Stimulated activated CD4-positive, alpha-beta T cell treated with anti-CD3 and anti-CD28 coated beads, Interleukin-4, amount 100 ng/mL, for 4 hours (primary cell): ENCODE measurements at regions not wholly inside any gene's neighbourhood (a gene's known extent, or its start where the extent isn't known, plus 50 kb on each side); places are given as distances from the start of the nearest gene placed in this dataset.

Experiments
- DNase-seq, 2 experiments: peaks; one replicate each; pipeline ENCODE4 v3.0.0-alpha.2; 2020

- no peak for DNase-seq
These were observed 432.7 kb downstream of the SLITRK5 start for GRCh38 chr13:88103824-88104223.

GRCh38 chr13:88104576-88104975 lies 433.4 kb downstream of the SLITRK5 start:
- DNase-seq: no peak

GRCh38 chr13:88107570-88107969 lies 436.4 kb downstream of the SLITRK5 start:
- no peak for DNase-seq

- DNase-seq: no peak
These were observed 441.4 kb downstream of the SLITRK5 start for GRCh38 chr13:88112526-88112925.

- DNase-seq: no peak
These were observed 444.8 kb downstream of the SLITRK5 start for GRCh38 chr13:88115976-88116375.

- no peak for DNase-seq
These were observed 447.8 kb downstream of the SLITRK5 start for GRCh38 chr13:88118952-88119351.

GRCh38 chr13:88124142-88124541 lies 453.0 kb downstream of the SLITRK5 start:
- DNase-seq: no peak

- DNase-seq: no peak
These were observed 453.9 kb downstream of the SLITRK5 start for GRCh38 chr13:88125055-88125454.

GRCh38 chr13:88136098-88136790 lies 465.1 kb downstream of the SLITRK5 start:
- DNase-seq: no peak

GRCh38 chr13:88142653-88143052 lies 471.5 kb downstream of the SLITRK5 start:
- DNase-seq: no peak

GRCh38 chr13:88144580-88144979 lies 473.4 kb downstream of the SLITRK5 start:
- no peak for DNase-seq

GRCh38 chr13:88153353-88153752 lies 482.2 kb downstream of the SLITRK5 start:
- no peak for DNase-seq

- DNase-seq: no peak
These were observed 482.8 kb downstream of the SLITRK5 start for GRCh38 chr13:88154001-88154400.

- no peak for DNase-seq
These were observed 491.0 kb downstream of the SLITRK5 start for GRCh38 chr13:88162076-88162702.

- DNase-seq: no peak
These were observed 505.1 kb downstream of the SLITRK5 start for GRCh38 chr13:88176231-88176630.

- no peak for DNase-seq
These were observed 512.3 kb downstream of the SLITRK5 start for GRCh38 chr13:88183440-88183839.

GRCh38 chr13:88188986-88189385 lies 517.8 kb downstream of the SLITRK5 start:
- DNase-seq: no peak

- DNase-seq: no peak
These were observed 518.6 kb downstream of the SLITRK5 start for GRCh38 chr13:88189728-88190127.

GRCh38 chr13:88196106-88196505 lies 524.9 kb downstream of the SLITRK5 start:
- DNase-seq: no peak

- DNase-seq: no peak
These were observed 546.2 kb downstream of the SLITRK5 start for GRCh38 chr13:88217372-88217771.

- DNase-seq: no peak
These were observed 546.7 kb downstream of the SLITRK5 start for GRCh38 chr13:88217883-88218282.

GRCh38 chr13:88223958-88224357 lies 552.8 kb downstream of the SLITRK5 start:
- no peak for DNase-seq

GRCh38 chr13:88235441-88235840 lies 564.3 kb downstream of the SLITRK5 start:
- DNase-seq: no peak

- no peak for DNase-seq
These were observed 575.1 kb downstream of the SLITRK5 start for GRCh38 chr13:88246239-88246638.

GRCh38 chr13:88248393-88248792 lies 577.2 kb downstream of the SLITRK5 start:
- DNase-seq: no peak
